Testis (tissue), 2 donors: ENCODE measurements at regions not wholly inside any gene's neighbourhood (a gene's known extent, or its start where the extent isn't known, plus 50 kb on each side); places are given as distances from the start of the nearest gene placed in this dataset.

Experiments
- CTCF ChIP-seq, 3 experiments: fragments of 450-650 bp in 2 of 3; fragments of 200-600 bp in 1 of 3; sonication (generic) in 1 of 3; IDR thresholded peaks; one replicate each; pipeline ENCODE4 v1.5.1; 2016 to 2019; ENCODE audit warnings: antibody characterized with exemption in 3 of 3, mild to moderate bottlenecking in 2 of 3, moderate library complexity in 1 of 3
- POLR2A ChIP-seq: fragments of 450-650 bp; IDR thresholded peaks from one replicate; pipeline ENCODE4 v1.6.1; 2017; ENCODE audit warnings: antibody characterized with exemption, mild to moderate bottlenecking, moderate library complexity

GRCh38 chr1:99083338-99083737, 78.7 kb upstream of the PLPPR5 start:
- TF ChIP-seq CTCF (IDR thresholded peaks at IDR 0.05) (no peak), POLR2A (no peak)
